NCI-H1092 (cell line): ENCODE measurements at regions not wholly inside any gene's neighbourhood (a gene's known extent, or its start where the extent isn't known, plus 50 kb on each side); places are given as distances from the start of the nearest gene placed in this dataset.
A peak's percentile ranks its signal among the peaks of the same experiment; 100 is the strongest.

Experiments used
- DNase-seq: peaks from one replicate; lab custom pipeline; 2025; lab: John Stamatoyannopoulos, UW

- no peak for DNase-seq
Measured at GRCh38 chr2:149920389-149920788, 332.8 kb upstream of the MMADHC start.

GRCh38 chr2:149915151-149915550 lies 327.6 kb upstream of the MMADHC start:
- no peak for DNase-seq

- no peak for DNase-seq
Measured at GRCh38 chr2:149908726-149909683, 321.4 kb upstream of the MMADHC start.

- DNase-seq, result no peak
Measured at GRCh38 chr2:149906886-149907285, 319.3 kb upstream of the MMADHC start.

- DNase-seq, result no peak
Measured at GRCh38 chr2:149904352-149905175, 317.0 kb upstream of the MMADHC start.

GRCh38 chr2:149903626-149904025 lies 316.1 kb upstream of the MMADHC start:
- DNase-seq, result no peak

- DNase-seq, result no peak
Measured at GRCh38 chr2:149902081-149902480, 314.5 kb upstream of the MMADHC start.

GRCh38 chr2:149901231-149901859 lies 313.8 kb upstream of the MMADHC start:
- no peak for DNase-seq

- no peak for DNase-seq
Measured at GRCh38 chr2:149899390-149899789, 311.8 kb upstream of the MMADHC start.

GRCh38 chr2:149894760-149895159 lies 307.2 kb upstream of the MMADHC start:
- DNase-seq, result no peak

GRCh38 chr2:149894226-149894625 lies 306.7 kb upstream of the MMADHC start:
- DNase-seq, result no peak

- no peak for DNase-seq
Measured at GRCh38 chr2:149892563-149892962, 305.0 kb upstream of the MMADHC start.

- DNase-seq, result no peak
Measured at GRCh38 chr2:149885946-149886345, 298.4 kb upstream of the MMADHC start.

GRCh38 chr2:149885468-149885867 lies 297.9 kb upstream of the MMADHC start:
- DNase-seq, result peak; percentile 5

GRCh38 chr2:149884871-149885270 lies 297.3 kb upstream of the MMADHC start:
- DNase-seq, result no peak

GRCh38 chr2:149877913-149878312 lies 290.3 kb upstream of the MMADHC start:
- DNase-seq, result no peak

GRCh38 chr2:149877074-149877473 lies 289.5 kb upstream of the MMADHC start:
- no peak for DNase-seq

GRCh38 chr2:149873936-149874335 lies 286.4 kb upstream of the MMADHC start:
- DNase-seq, result no peak

GRCh38 chr2:149872638-149873150 lies 285.1 kb upstream of the MMADHC start:
- DNase-seq, result no peak

- no peak for DNase-seq
Measured at GRCh38 chr2:149872041-149872440, 284.5 kb upstream of the MMADHC start.

GRCh38 chr2:149871091-149871885 lies 283.7 kb upstream of the MMADHC start:
- DNase-seq, result no peak
